ENCODE measurements at regions not wholly inside any gene's neighbourhood (a gene's known extent, or its start where the extent isn't known, plus 50 kb on each side); places are given as distances from the start of the nearest gene placed in this dataset.

- Mint-ChIP-seq H3K4me1 (no peaks in the 10 kb centered on the region), H3K36me3 (no peaks in the 10 kb centered on the region), H3K9me3 (no peaks in the 10 kb centered on the region), H3K4me3 (no peak overlapping the region), H3K27me3 (peaks cover 35% of the 10 kb centered on the region), H3K27ac (no peak overlapping the region)
- no peak for ATAC-seq
These were observed 75.2 kb upstream of the ZC3H12A start for GRCh38 chr1:37399205-37399604.

GRCh38 chr1:37399830-37400464, 74.4 kb upstream of the ZC3H12A start:
- Mint-ChIP-seq H3K27me3 (peaks cover 28% of the 10 kb centered on the region), H3K4me3 (no peak overlapping the region), H3K27ac (no peak overlapping the region), H3K4me1 (no peaks in the 10 kb centered on the region), H3K36me3 (no peaks in the 10 kb centered on the region), H3K9me3 (no peaks in the 10 kb centered on the region)
- peak; percentile 18 for ATAC-seq

GRCh38 chr1:37400466-37401225, 73.7 kb upstream of the ZC3H12A start:
- Mint-ChIP-seq H3K4me1 (no peaks in the 10 kb centered on the region), H3K27ac (no peak overlapping the region), H3K4me3 (no peak overlapping the region), H3K9me3 (no peaks in the 10 kb centered on the region), H3K27me3 (peaks cover 21% of the 10 kb centered on the region), H3K36me3 (no peaks in the 10 kb centered on the region)
- ATAC-seq, result no peak

- Mint-ChIP-seq H3K9me3 (no peaks in the 10 kb centered on the region), H3K27me3 (no peaks in the 10 kb centered on the region), H3K4me3 (no peak overlapping the region), H3K36me3 (no peaks in the 10 kb centered on the region), H3K27ac (no peak overlapping the region), H3K4me1 (no peaks in the 10 kb centered on the region)
- no peak for ATAC-seq
These were observed 71.2 kb upstream of the ZC3H12A start for GRCh38 chr1:37403166-37403565.

- H3K4me3 Mint-ChIP-seq, result no peak overlapping the region
- H3K4me1 Mint-ChIP-seq, result no peaks in the 10 kb centered on the region
- H3K27me3 Mint-ChIP-seq, result peaks cover under 1% of the 10 kb centered on the region
- H3K9me3 Mint-ChIP-seq, result no peaks in the 10 kb centered on the region
- no peak for ATAC-seq
- no peak overlapping the region for H3K27ac Mint-ChIP-seq
- H3K36me3 Mint-ChIP-seq, result no peaks in the 10 kb centered on the region
These were observed 69.7 kb upstream of the ZC3H12A start for GRCh38 chr1:37404711-37405110.

- Mint-ChIP-seq H3K9me3 (no peaks in the 10 kb centered on the region), H3K27ac (no peak overlapping the region), H3K4me3 (no peak overlapping the region), H3K4me1 (no peaks in the 10 kb centered on the region), H3K36me3 (no peaks in the 10 kb centered on the region), H3K27me3 (peaks cover 35% of the 10 kb centered on the region)
- ATAC-seq, result no peak
These were observed 64.3 kb upstream of the ZC3H12A start for GRCh38 chr1:37410105-37410504.

GRCh38 chr1:37410815-37411214, 63.6 kb upstream of the ZC3H12A start:
- peaks cover 4% of the 10 kb centered on the region for H3K9me3 Mint-ChIP-seq
- peaks cover 5% of the 10 kb centered on the region for H3K36me3 Mint-ChIP-seq

GRCh38 chr1:37415611-37416244, 58.7 kb upstream of the ZC3H12A start:
- H3K36me3 Mint-ChIP-seq, result peaks cover 6% of the 10 kb centered on the region
- ATAC-seq, result no peak
- H3K9me3 Mint-ChIP-seq, result peaks cover 4% of the 10 kb centered on the region

More at GRCh38 chr1:37410815-37411214, 63.6 kb upstream of the ZC3H12A start:
- Mint-ChIP-seq H3K4me3 (no peak overlapping the region), H3K27ac (no peak overlapping the region), H3K27me3 (peaks cover 42% of the 10 kb centered on the region), H3K4me1 (no peaks in the 10 kb centered on the region)
- no peak for ATAC-seq

GRCh38 chr1:37420456-37420855, 53.9 kb upstream of the ZC3H12A start:
- no peak overlapping the region for H3K27ac Mint-ChIP-seq
- H3K4me3 Mint-ChIP-seq, result no peak overlapping the region
- peaks cover 4% of the 10 kb centered on the region for H3K36me3 Mint-ChIP-seq
- H3K9me3 Mint-ChIP-seq, result peaks cover 3% of the 10 kb centered on the region
- peaks cover 27% of the 10 kb centered on the region for H3K27me3 Mint-ChIP-seq
- no peaks in the 10 kb centered on the region for H3K4me1 Mint-ChIP-seq
- ATAC-seq, result no peak

More at GRCh38 chr1:37415611-37416244, 58.7 kb upstream of the ZC3H12A start:
- Mint-ChIP-seq H3K27ac (no peak overlapping the region), H3K4me1 (no peaks in the 10 kb centered on the region), H3K27me3 (peaks cover 37% of the 10 kb centered on the region), H3K4me3 (no peak overlapping the region)

GRCh38 chr1:37423810-37424209, 50.6 kb upstream of the ZC3H12A start:
- Mint-ChIP-seq H3K36me3 (no peaks in the 10 kb centered on the region), H3K27ac (no peak overlapping the region), H3K4me1 (no peaks in the 10 kb centered on the region), H3K9me3 (no peaks in the 10 kb centered on the region), H3K4me3 (no peak overlapping the region), H3K27me3 (peaks cover 36% of the 10 kb centered on the region)
- no peak for ATAC-seq

- Mint-ChIP-seq H3K36me3 (no peaks in the 10 kb centered on the region), H3K27me3 (peaks cover 43% of the 10 kb centered on the region), H3K9me3 (no peaks in the 10 kb centered on the region), H3K4me3 (no peak overlapping the region), H3K27ac (no peak overlapping the region), H3K4me1 (no peaks in the 10 kb centered on the region)
- no peak for ATAC-seq
These were observed 49.9 kb upstream of the ZC3H12A start for GRCh38 chr1:37424523-37424922.
